ENCODE measurements at regions not wholly inside any gene's neighbourhood (a gene's known extent, or its start where the extent isn't known, plus 50 kb on each side); places are given as distances from the start of the nearest gene placed in this dataset.

DNA sequence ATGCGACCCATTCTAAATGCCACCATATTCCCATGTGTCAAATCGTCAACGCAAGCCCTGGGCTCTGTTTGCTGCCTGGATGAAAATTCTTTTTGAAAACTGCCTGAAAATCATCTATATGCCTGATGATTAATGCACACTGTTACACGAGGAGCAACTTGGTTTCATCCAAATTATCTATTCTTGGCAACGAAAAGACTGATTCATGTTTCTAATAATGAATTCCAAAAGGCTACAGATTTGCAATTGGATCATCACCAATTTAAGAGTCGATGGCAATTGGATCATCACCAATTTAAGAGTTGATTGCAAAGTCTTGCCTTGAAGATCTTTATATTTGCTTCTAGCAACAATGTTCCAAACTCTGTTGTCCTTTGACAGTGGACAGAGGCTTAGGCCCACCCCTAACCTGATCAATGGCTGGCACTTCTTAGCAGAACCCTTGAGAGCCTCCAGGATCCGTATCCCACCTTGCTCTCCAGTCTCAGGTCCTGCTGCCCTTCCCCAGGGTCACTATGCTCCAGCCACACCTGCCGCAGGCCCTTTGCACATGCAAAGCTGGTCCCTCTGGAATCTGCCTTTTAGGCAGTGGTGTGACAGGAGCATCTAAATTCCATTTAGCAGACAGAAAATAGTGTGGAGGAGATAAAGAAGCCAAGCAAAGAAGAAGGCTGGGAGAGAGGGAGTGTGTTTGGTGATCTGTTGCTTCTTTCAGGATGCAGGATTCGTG lies 460.9 kb upstream of the SULF2 start:
- no peak for TF ChIP-seq SP1 (IDR thresholded peaks at IDR 0.05)
- TF ChIP-seq TARDBP (IDR thresholded peaks at IDR 0.05), result no peak
- no peak for TF ChIP-seq HDGF (IDR thresholded peaks at IDR 0.05; ENCODE audit: borderline replicate concordance)
- TF ChIP-seq NFRKB (IDR thresholded peaks at IDR 0.05), result no peak
- TF ChIP-seq ZNF384 (IDR thresholded peaks at IDR 0.05), result no peak
- no peak for TF ChIP-seq BHLHE40 (IDR thresholded peaks at IDR 0.05; ENCODE audit: borderline replicate concordance)

All from HEK293T (cell line).